Body of pancreas (tissue), 4 donors: ENCODE measurements at regions not wholly inside any gene's neighbourhood (a gene's known extent, or its start where the extent isn't known, plus 50 kb on each side); places are given as distances from the start of the nearest gene placed in this dataset.

Source experiments
- ATAC-seq: fragments of 150-250 bp; one replicate; pipeline ENCODE4 v1.9.1; 2016
- DNase-seq, 4 donors: peaks; one replicate each; pipeline ENCODE4 v3.0.0-alpha.2; 2019
- H3K27ac ChIP-seq, 4 donors: fragments of 200-600 bp; sonication (generic); 1 replicate in 3 of 4; 2 replicates in 1 of 4; pipeline versions ENCODE4 v1.5.1 to v1.6.1; 2016 to 2019; ENCODE audit warnings: mild to moderate bottlenecking in 1 of 4, mixed read lengths in 1 of 4, moderate library complexity in 1 of 4
- H3K27me3 ChIP-seq, 2 donors: fragments of 200-600 bp; sonication (generic); one replicate each; pipeline ENCODE4 v1.6.0; 2016; ENCODE audit warnings: mild to moderate bottlenecking in 1 of 2
- H3K36me3 ChIP-seq, 2 donors: fragments of 200-600 bp; sonication (generic); replicated peaks in 1 of 2; 2 replicates each; pipeline ENCODE4 v1.5.1; 2016; ENCODE audit warnings: low read depth in 2 of 2; ENCODE audit not compliant: insufficient read depth in 1 of 2
- H3K4me1 ChIP-seq: fragments of 200-600 bp; sonication (generic); one replicate; pipeline ENCODE4 v1.6.0; 2016
- H3K4me3 ChIP-seq, 2 donors: fragments of 200-600 bp; sonication (generic); 1 replicate in 1 of 2; 2 replicates in 1 of 2; pipeline ENCODE4 v1.5.1; 2016 to 2019
- H3K9me3 ChIP-seq, 3 donors: fragments of 200-600 bp; sonication (generic); 1 replicate in 2 of 3; 2 replicates in 1 of 3; pipeline ENCODE4 v1.5.1; 2016
- CTCF ChIP-seq, 7 experiments: fragments of 450-650 bp in 4 of 7; fragments of 200-600 bp in 3 of 7; sonication (generic) in 3 of 7; IDR thresholded peaks; one replicate each; pipeline ENCODE4 v1.5.1; 2016 to 2019; ENCODE audit warnings: antibody characterized with exemption in 7 of 7
- POLR2A ChIP-seq, 3 donors: fragments of 450-650 bp; IDR thresholded peaks; one replicate each; pipeline ENCODE4 v1.6.1; 2016; ENCODE audit warnings: antibody characterized with exemption in 3 of 3, mild to moderate bottlenecking in 2 of 3
- WGBS, 2 donors: methylation state at CpG; one replicate each; pipeline ENCODE4 v1.1.5; 2017; 5-methylcytosine and 5-hydroxymethylcytosine counted together
- intact Hi-C: fragments of 100-400 bp; cut with DNase I; formaldehyde crosslinking; loops from one replicate; pipeline ENCODE4 v1.15.1; 2023

- intact Hi-C loops, result no loop called here
- Histone ChIP-seq H3K36me3 (no peaks in the 10 kb centered on the region), H3K4me3 (no peak overlapping the region), H3K27ac (no peak overlapping the region), H3K27me3 (no peaks in the 10 kb centered on the region), H3K4me1 (no peaks in the 10 kb centered on the region), H3K9me3 (no peaks in the 10 kb centered on the region)
- ATAC-seq (no peak), DNase-seq (no peak)
- 40 to 54% methylated on average over 6 of the region's 6 CpGs for WGBS, 2 donors
- TF ChIP-seq POLR2A (IDR thresholded peaks at IDR 0.05) (no peak), CTCF (IDR thresholded peaks at IDR 0.05) (no peak)
Observed at GRCh38 chr7:81574723-81575326, 195.0 kb downstream of the HGF start.

GRCh38 chr7:81573932-81574331 lies 195.9 kb downstream of the HGF start:
- no peak overlapping the region for H3K4me3 ChIP-seq
- intact Hi-C loops, result no loop called here
- 76 to 79% methylated on average over 1 of the region's 1 CpG for WGBS, 2 donors
- TF ChIP-seq POLR2A (IDR thresholded peaks at IDR 0.05), result no peak
- TF ChIP-seq CTCF (IDR thresholded peaks at IDR 0.05), result no peak
- no peaks in the 10 kb centered on the region for H3K36me3 ChIP-seq
- no peaks in the 10 kb centered on the region for H3K9me3 ChIP-seq
- H3K27ac ChIP-seq, result no peak overlapping the region
- no peaks in the 10 kb centered on the region for H3K4me1 ChIP-seq
- no peak for DNase-seq
- no peaks in the 10 kb centered on the region for H3K27me3 ChIP-seq
- ATAC-seq, result no peak

- no peaks in the 10 kb centered on the region for H3K27me3 ChIP-seq
- H3K9me3 ChIP-seq, result no peaks in the 10 kb centered on the region
- 68 to 79% methylated on average over 1 of the region's 1 CpG for WGBS, 2 donors
- TF ChIP-seq POLR2A (IDR thresholded peaks at IDR 0.05) (no peak), CTCF (IDR thresholded peaks at IDR 0.05) (no peak)
- H3K4me3 ChIP-seq, result no peak overlapping the region
- no peaks in the 10 kb centered on the region for H3K36me3 ChIP-seq
- H3K4me1 ChIP-seq, result no peaks in the 10 kb centered on the region
- H3K27ac ChIP-seq, result no peak overlapping the region
- DNase-seq, result no peak
- intact Hi-C loops, result no loop called here
- no peak for ATAC-seq
Observed at GRCh38 chr7:81573128-81573527, 196.7 kb downstream of the HGF start.

- 50 to 53% methylated on average over 5 of the region's 5 CpGs for WGBS, 2 donors
- Histone ChIP-seq H3K27ac (no peak overlapping the region), H3K27me3 (no peaks in the 10 kb centered on the region), H3K9me3 (no peaks in the 10 kb centered on the region), H3K4me3 (no peak overlapping the region), H3K4me1 (no peaks in the 10 kb centered on the region), H3K36me3 (no peaks in the 10 kb centered on the region)
- no peak for TF ChIP-seq CTCF (IDR thresholded peaks at IDR 0.05)
- intact Hi-C loops, result no loop called here
- no peak for ATAC-seq
- no peak for DNase-seq
Observed at GRCh38 chr7:81562581-81562980, 207.3 kb downstream of the HGF start.

GRCh38 chr7:81560708-81561107 lies 209.1 kb downstream of the HGF start:
- H3K36me3 ChIP-seq, result no peaks in the 10 kb centered on the region
- no peak for ATAC-seq
- DNase-seq, result no peak
- TF ChIP-seq POLR2A (IDR thresholded peaks at IDR 0.05) (no peak), CTCF (IDR thresholded peaks at IDR 0.05) (no peak)
- no peak overlapping the region for H3K27ac ChIP-seq
- no peaks in the 10 kb centered on the region for H3K27me3 ChIP-seq
- no peaks in the 10 kb centered on the region for H3K9me3 ChIP-seq
- no peak overlapping the region for H3K4me3 ChIP-seq
- no peaks in the 10 kb centered on the region for H3K4me1 ChIP-seq
- 75 to 84% methylated on average over 5 of the region's 5 CpGs for WGBS, 2 donors
- intact Hi-C loops, result no loop called here
